RWPE2 (cell line): ENCODE measurements at regions not wholly inside any gene's neighbourhood (a gene's known extent, or its start where the extent isn't known, plus 50 kb on each side); places are given as distances from the start of the nearest gene placed in this dataset.

Experiments used
- ATAC-seq: fragments of 200-7000 bp; cut with Tn5 transposase; 3 replicates; pipeline ENCODE4 v1.9.1; 2021; ENCODE audit warnings: low read depth
- DNase-seq: peaks from one replicate; pipeline ENCODE4 v3.0.0-alpha.2; 2020; ENCODE audit warnings: low spot score
- H3K27ac ChIP-seq: fragments of 450-650 bp; 2 replicates; pipeline ENCODE4 v1.5.1; 2017; ENCODE audit warnings: mild to moderate bottlenecking; ENCODE audit not compliant: poor library complexity, severe bottlenecking
- H3K27me3 ChIP-seq: fragments of 250-450 bp; sonication (Bioruptor Pico); 2 replicates; pipeline ENCODE4 v1.5.1; 2021; ENCODE audit warnings: mild to moderate bottlenecking, moderate library complexity; ENCODE audit not compliant: insufficient read depth, poor library complexity, severe bottlenecking
- H3K36me3 ChIP-seq: fragments of 250-450 bp; sonication (Bioruptor Pico); 2 replicates; pipeline ENCODE4 v1.5.1; 2020; ENCODE audit warnings: low read depth, mild to moderate bottlenecking, moderate library complexity
- H3K4me1 ChIP-seq: fragments of 250-450 bp; sonication (Bioruptor Pico); 2 replicates; pipeline ENCODE4 v1.5.1; 2021; ENCODE audit warnings: mild to moderate bottlenecking, moderate library complexity; ENCODE audit not compliant: insufficient read depth, poor library complexity, severe bottlenecking
- H3K4me3 ChIP-seq: fragments of 250-450 bp; sonication (Bioruptor Pico); 2 replicates; pipeline ENCODE4 v1.5.1; 2021; ENCODE audit warnings: mild to moderate bottlenecking, moderate library complexity; ENCODE audit not compliant: severe bottlenecking
- H3K9me3 ChIP-seq: fragments of 250-450 bp; sonication (Bioruptor Pico); 2 replicates; pipeline ENCODE4 v1.5.1; 2021; ENCODE audit warnings: mild to moderate bottlenecking, moderate library complexity; ENCODE audit not compliant: severe bottlenecking
- CTCF ChIP-seq: fragments of 450-650 bp; IDR thresholded peaks from one replicate; pipeline ENCODE4 v1.5.1; 2017; ENCODE audit warnings: mild to moderate bottlenecking, moderate library complexity; ENCODE audit not compliant: poor library complexity, severe bottlenecking

- Histone ChIP-seq H3K9me3 (no peaks in the 10 kb centered on the region), H3K4me3 (no peak overlapping the region), H3K36me3 (no peaks in the 10 kb centered on the region), H3K27me3 (no peaks in the 10 kb centered on the region), H3K27ac (no peak overlapping the region), H3K4me1 (peaks cover 23% of the 10 kb centered on the region)
- TF ChIP-seq CTCF, result no peak
- ATAC-seq (no peak), DNase-seq (no peak)
These were observed 76.3 kb downstream of the HSD17B6 start for GRCh38 chr12:56839489-56839848.

GRCh38 chr12:56838621-56839488 lies 75.7 kb downstream of the HSD17B6 start:
- Histone ChIP-seq H3K27ac (no peak overlapping the region), H3K36me3 (no peaks in the 10 kb centered on the region), H3K4me3 (no peak overlapping the region), H3K4me1 (peaks cover 25% of the 10 kb centered on the region), H3K9me3 (no peaks in the 10 kb centered on the region), H3K27me3 (no peaks in the 10 kb centered on the region)
- ATAC-seq, result no peak
- no peak for TF ChIP-seq CTCF
- DNase-seq, result no peak
